Islet of Langerhans (tissue), 1 donor: ENCODE measurements at regions not wholly inside any gene's neighbourhood (a gene's known extent, or its start where the extent isn't known, plus 50 kb on each side); places are given as distances from the start of the nearest gene placed in this dataset.
A peak's percentile ranks its signal among the peaks of the same experiment; 100 is the strongest.

Experiments used
- FAIRE-seq: peaks from one replicate; lab custom pipeline; 2011; peaks lifted over from hg19 to GRCh38; lab: Jason Lieb, UNC

- FAIRE-seq: no peak
These were observed 279.1 kb upstream of the PLET1 start for GRCh38 chr11:112539741-112540140.

DNA sequence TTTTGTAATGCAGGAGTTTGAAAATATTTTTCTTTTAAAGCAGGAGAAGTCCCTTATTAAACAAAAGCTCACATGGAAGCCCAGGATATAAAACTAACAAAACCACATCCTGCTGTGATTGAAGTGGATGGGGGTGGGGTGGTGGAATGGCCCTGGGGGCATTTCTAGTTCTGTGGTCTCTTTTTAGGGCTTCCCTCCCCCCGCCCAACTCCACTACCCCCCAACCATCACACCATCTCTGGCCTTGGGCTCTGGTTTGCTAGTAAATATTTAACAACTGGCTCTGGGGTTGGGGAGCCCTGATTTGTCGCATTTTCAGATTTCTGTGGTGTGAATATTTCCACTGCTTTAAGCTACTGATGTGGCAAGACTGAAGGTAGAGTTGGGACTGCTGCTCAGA is 279.6 kb upstream of the PLET1 start:
- FAIRE-seq: no peak

DNA sequence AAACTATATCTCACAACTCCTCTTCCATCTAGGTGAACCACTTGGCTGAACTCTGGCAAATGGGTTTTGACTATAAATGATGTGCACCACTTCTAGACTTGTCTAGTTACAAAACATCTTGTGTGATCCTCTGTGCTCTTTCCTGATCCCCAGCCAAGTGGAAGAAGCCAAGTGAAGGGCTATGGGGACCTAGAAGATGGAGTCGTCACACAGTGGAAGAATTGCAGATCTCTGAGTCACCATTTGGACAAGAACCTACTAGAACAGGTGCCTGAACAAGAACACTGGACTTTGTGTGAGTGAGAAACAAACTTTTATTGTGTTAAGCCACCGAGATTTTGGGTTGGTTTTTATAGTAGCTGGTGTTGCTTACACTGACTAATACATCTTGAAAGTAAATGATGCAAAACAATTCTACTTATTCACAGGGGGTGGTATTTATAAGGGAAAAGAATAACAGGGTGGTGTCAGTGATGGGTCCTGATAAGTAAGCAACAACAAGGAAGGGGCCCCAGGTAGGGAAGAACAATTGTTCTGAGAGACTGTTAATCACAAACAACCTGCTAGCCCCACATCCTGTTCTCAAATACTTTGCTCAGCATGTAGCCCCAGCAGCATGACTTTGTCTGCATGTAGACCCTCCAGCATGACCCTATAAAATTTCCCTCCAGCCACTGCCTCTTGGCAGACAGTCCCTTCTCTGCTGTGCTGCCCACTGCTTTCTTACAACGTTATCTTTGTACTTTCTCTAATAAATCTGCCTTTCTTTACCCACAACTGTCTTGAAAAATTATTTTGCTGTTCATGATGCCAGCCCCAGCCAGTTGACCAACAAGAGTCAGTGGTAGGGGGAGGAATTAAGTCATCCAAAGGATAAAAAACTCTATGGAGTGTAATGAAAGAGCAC is 280.7 kb upstream of the PLET1 start:
- no peak for FAIRE-seq

GRCh38 chr11:112542479-112542878 is 281.8 kb upstream of the PLET1 start:
- no peak for FAIRE-seq

GRCh38 chr11:112543390-112543789 is 282.7 kb upstream of the PLET1 start:
- no peak for FAIRE-seq

GRCh38 chr11:112548641-112549040 is 288.0 kb upstream of the PLET1 start:
- FAIRE-seq: no peak

DNA sequence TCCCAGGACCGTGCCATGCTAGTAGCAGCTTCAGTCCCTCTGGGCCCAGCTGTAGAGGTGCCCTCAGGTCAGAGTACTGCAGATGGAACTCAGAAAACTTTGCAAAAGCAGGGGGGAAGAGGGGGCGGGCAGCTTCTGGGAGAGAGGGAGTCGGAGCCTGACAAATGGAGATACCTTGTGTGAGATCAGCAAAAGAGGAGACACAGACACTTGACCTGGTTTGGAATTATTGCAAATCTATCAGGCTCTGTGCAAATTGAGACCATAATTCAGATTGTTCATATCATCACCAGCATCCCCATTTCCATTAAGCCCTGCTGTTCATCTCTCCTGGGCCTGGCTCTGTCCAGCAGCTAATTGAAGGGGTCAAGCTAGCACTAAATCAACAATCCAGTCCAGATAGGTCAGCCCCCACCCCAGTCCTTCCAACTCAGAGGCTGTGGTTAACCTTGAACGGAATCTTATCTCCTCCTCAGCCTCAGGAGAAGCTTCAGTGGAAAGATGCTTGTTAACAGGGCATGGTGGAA is 292.6 kb upstream of the PLET1 start:
- FAIRE-seq: no peak

- FAIRE-seq: no peak
These were observed 293.9 kb upstream of the PLET1 start for GRCh38 chr11:112554586-112554985.

GRCh38 chr11:112555491-112556364 is 295.1 kb upstream of the PLET1 start:
- no peak for FAIRE-seq

GRCh38 chr11:112558691-112559090 is 298.0 kb upstream of the PLET1 start:
- no peak for FAIRE-seq

GRCh38 chr11:112563808-112564207 is 303.1 kb upstream of the PLET1 start:
- FAIRE-seq: no peak

- no peak for FAIRE-seq
These were observed 303.7 kb upstream of the PLET1 start for GRCh38 chr11:112564228-112564955.

- no peak for FAIRE-seq
These were observed 304.9 kb upstream of the PLET1 start for GRCh38 chr11:112565551-112565950.

- FAIRE-seq: no peak
These were observed 305.5 kb upstream of the PLET1 start for GRCh38 chr11:112566124-112566523.

DNA sequence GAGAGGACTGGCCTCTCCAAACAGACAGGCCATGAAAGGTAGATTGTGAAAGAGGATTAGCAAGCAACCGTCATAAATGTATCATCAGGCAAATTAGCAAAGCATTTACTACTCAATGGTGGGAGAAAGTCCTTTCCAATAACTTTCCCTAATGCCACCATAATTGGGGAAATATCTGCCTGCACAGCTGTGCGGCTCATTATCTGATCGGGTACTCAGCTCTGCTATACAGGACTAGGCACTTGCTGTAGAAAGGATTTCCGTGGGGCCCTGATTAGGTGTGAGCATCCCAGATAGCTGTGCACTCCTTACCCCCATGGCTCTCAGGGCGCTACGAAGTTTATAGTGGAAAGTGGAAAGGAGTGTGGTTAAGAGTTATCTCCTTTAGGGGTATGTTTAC is 309.7 kb upstream of the PLET1 start:
- no peak for FAIRE-seq

- no peak for FAIRE-seq
These were observed 318.6 kb upstream of the PLET1 start for GRCh38 chr11:112579282-112579681.

DNA sequence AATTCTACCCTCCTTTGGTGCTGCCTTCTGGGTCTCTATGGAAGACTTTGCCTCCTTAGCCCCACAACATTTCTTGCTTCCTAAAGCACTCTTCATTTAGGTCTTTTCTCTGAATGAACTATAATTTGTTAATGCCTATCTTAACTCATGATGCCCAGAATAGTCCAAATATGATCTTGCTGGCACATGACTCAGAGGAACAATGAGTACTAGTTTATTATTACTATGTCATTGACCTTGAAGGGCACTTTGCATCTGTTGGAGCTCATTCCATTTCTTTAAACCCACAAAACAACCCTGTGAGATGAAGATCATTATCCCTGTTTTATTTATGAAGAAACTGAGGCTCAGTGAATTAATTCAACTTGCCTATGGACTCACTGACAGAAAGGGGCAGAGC is 320.2 kb upstream of the PLET1 start:
- no peak for FAIRE-seq

- FAIRE-seq: no peak
These were observed 321.1 kb upstream of the PLET1 start for GRCh38 chr11:112581747-112582146.

DNA sequence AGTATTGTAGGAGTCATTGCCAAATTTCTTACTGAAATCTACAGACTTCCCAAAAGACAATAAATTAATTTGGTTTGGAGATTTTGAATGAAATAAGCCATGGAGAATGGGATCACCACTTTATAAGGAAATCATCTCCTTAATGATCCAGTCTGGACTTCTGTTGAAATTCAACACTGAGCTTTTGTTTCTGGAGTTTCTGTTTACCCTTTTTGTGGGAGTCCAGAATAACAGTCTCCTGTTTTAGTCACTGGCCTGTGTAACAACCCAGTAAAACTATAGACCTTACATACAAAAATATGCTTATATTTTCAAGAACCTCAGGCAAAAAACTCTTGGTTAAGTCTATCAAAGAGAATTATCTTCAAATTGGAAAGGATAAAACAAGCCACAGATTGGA is 321.7 kb upstream of the PLET1 start:
- peak; percentile 45 for FAIRE-seq

GRCh38 chr11:112583261-112583893 is 322.7 kb upstream of the PLET1 start:
- FAIRE-seq: no peak

- FAIRE-seq: no peak
These were observed 324.0 kb upstream of the PLET1 start for GRCh38 chr11:112584672-112585071.

DNA sequence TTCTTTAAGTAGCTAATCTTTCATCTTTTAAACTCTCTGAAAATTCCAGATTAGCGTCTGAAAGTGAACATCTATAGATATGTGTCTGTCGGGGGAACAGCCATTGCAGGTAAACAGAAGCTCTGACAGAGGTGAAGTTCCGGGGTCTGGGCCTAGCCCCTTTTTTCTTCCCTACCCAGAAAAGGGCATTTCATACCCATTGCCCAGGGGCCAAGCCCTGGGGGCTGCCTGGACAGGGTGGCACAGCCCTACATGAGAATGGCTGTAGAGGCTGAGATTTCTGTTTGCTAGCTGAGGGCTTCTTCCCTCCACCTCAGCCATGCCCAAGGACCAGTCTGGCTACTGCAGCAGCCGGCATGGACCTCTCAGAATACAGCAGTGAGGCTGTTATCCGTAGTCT is 327.0 kb upstream of the PLET1 start:
- FAIRE-seq: no peak
